ENCODE measurements at regions not wholly inside any gene's neighbourhood (a gene's known extent, or its start where the extent isn't known, plus 50 kb on each side); places are given as distances from the start of the nearest gene placed in this dataset.

DNA sequence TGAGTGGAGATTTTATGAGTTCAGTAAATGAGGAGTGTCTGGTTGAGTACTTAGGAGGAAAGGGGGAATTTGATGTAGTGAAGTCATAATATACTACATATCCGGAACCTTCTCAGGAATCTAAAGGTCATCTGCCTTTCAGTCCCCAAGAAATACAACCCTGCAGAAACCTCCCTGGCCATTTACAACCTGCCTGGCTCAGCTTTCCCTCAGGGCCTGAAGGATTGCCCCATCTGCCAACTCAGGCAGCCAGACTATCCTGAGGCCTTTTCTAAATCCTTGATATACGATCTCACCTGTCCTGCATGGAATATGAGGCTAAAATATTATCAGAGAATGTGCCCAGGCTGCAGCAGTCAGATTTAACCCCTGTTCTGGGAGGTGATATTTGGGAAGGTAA, 165.4 kb upstream of the SPOPL start:
- DNase-seq: no peak
- TF ChIP-seq, protein P1, sequence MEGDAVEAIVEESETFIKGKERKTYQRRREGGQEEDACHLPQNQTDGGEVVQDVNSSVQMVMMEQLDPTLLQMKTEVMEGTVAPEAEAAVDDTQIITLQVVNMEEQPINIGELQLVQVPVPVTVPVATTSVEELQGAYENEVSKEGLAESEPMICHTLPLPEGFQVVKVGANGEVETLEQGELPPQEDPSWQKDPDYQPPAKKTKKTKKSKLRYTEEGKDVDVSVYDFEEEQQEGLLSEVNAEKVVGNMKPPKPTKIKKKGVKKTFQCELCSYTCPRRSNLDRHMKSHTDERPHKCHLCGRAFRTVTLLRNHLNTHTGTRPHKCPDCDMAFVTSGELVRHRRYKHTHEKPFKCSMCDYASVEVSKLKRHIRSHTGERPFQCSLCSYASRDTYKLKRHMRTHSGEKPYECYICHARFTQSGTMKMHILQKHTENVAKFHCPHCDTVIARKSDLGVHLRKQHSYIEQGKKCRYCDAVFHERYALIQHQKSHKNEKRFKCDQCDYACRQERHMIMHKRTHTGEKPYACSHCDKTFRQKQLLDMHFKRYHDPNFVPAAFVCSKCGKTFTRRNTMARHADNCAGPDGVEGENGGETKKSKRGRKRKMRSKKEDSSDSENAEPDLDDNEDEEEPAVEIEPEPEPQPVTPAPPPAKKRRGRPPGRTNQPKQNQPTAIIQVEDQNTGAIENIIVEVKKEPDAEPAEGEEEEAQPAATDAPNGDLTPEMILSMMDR (IDR thresholded peaks at IDR 0.05): no peak
- no peak for TF ChIP-seq POLR2A (IDR thresholded peaks at IDR 0.05)
- Histone ChIP-seq H3K27me3 (no peaks in the 10 kb centered on the region), H3K27ac (no peak overlapping the region), H3K9me3 (replicated peaks in 1 of 3) (no peaks in the 10 kb centered on the region), H3K4me1 (replicated peaks in 1 of 2) (no peaks in the 10 kb centered on the region), H3K36me3 (replicated peaks in 1 of 2) (no peaks in the 10 kb centered on the region), H3K4me3 (no peak overlapping the region)
- 94 to 98% (median 95%) methylated on average over 2 of the region's 2 CpGs for WGBS, 4 donors
- intact Hi-C loops (cut with DNase I): no loop called here

DNA sequence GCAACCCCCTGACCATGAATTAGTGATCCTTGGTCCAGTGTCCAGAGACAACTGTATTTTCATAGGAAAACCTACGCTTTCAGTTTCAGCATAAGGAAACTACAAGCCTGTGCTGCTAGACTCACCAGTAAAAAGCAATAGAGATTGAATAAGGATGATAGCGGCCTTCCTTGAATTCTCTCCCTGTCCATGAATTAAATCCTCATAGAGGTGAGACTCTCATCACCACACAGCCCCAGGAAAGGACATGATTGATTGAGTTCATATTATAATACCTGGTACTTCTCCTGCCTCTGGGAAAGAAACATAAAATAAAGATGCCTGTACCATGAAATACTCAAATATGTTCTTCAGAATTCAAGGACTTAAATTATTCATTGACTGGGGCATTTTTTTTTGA, 146.3 kb upstream of the SPOPL start:
- intact Hi-C loops (cut with DNase I): no loop called here
- Histone ChIP-seq H3K36me3 (replicated peaks in 1 of 2) (no peaks in the 10 kb centered on the region), H3K27me3 (no peaks in the 10 kb centered on the region), H3K27ac (no peak overlapping the region), H3K4me1 (replicated peaks in 1 of 2) (peaks cover 8 to 13% of the 10 kb centered on the region in 2 donors), H3K9me3 (replicated peaks in 1 of 3) (no peaks in the 10 kb centered on the region), H3K4me3 (no peak overlapping the region)
- TF ChIP-seq, protein P1 (IDR thresholded peaks at IDR 0.05): no peak
- no peak for TF ChIP-seq POLR2A (IDR thresholded peaks at IDR 0.05)
- no peak for DNase-seq
- 86 to 100% (median 97%) methylated on average over 2 of the region's 2 CpGs for WGBS, 4 donors

DNA sequence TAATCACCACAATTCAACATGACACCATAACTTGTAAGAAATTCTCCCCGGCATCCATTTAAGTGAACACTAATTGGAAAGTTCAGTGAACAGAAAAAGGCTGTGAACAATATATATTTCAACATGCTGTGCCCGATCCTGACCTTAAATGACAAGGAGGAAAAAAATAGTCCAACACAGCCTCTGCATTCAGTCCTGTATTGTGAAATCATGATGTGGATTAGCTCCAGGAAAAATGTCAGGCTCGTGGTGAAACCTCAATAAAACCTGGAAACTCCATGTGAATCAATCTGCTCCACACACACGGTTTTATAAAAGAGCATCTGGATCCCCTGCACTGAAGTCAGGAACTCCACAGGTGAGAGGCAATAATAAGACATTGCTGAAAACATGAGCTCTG, 145.4 kb upstream of the SPOPL start:
- Histone ChIP-seq H3K36me3 (replicated peaks in 1 of 2) (no peaks in the 10 kb centered on the region), H3K9me3 (replicated peaks in 1 of 3) (no peaks in the 10 kb centered on the region), H3K4me3 (no peak overlapping the region), H3K4me1 (replicated peaks in 1 of 2) (peaks cover 8 to 13% of the 10 kb centered on the region in 2 donors), H3K27ac (no peak overlapping the region), H3K27me3 (no peaks in the 10 kb centered on the region)
- intact Hi-C loops (cut with DNase I): no loop called here
- TF ChIP-seq POLR2A (IDR thresholded peaks at IDR 0.05): no peak
- TF ChIP-seq, protein P1 (IDR thresholded peaks at IDR 0.05): no peak
- DNase-seq: peak in 5 of 7 donors; percentile 22 to 52 (median 42)
- 16 to 26% (median 18%) methylated on average over 4 of the region's 4 CpGs for WGBS, 4 donors

DNA sequence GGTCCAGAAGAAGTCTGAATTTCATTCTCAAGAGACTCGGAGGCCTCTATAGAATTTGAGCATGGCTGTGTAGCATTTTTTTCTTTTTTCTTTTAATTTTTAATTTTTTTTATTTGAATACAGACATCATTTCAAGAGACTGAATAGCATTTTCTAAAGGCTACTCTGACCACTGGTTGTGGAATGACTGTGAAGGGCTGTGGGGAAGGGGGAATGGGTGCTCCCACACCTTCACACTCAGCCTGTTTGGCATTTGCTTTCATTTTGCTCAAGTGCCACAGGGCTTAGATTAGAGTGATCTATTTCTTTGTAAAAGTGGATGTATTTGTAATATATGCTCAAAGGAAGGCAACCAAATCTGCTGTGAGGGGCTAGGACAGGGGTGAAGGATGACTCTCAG, 142.0 kb upstream of the SPOPL start:
- 98 to 100% (median 100%) methylated on average over 1 of the region's 1 CpG for WGBS, 4 donors
- Histone ChIP-seq H3K36me3 (replicated peaks in 1 of 2) (no peaks in the 10 kb centered on the region), H3K9me3 (replicated peaks in 1 of 3) (no peaks in the 10 kb centered on the region), H3K4me1 (replicated peaks in 1 of 2) (peaks cover 8 to 13% of the 10 kb centered on the region in 2 donors), H3K27ac (no peak overlapping the region), H3K27me3 (no peaks in the 10 kb centered on the region), H3K4me3 (no peak overlapping the region)
- TF ChIP-seq POLR2A (IDR thresholded peaks at IDR 0.05): no peak
- TF ChIP-seq, protein P1 (IDR thresholded peaks at IDR 0.05): no peak
- intact Hi-C loops (cut with DNase I): no loop called here
- DNase-seq: no peak

Measured in adrenal gland (tissue), 9 donors.